ENCODE measurements at regions not wholly inside any gene's neighbourhood (a gene's known extent, or its start where the extent isn't known, plus 50 kb on each side); places are given as distances from the start of the nearest gene placed in this dataset.
A peak's percentile ranks its signal among the peaks of the same experiment; 100 is the strongest.

GRCh38 chr14:100381395-100382105 is 58.4 kb downstream of the SLC25A47 start:
- Histone ChIP-seq H3K9me3 (ENCODE audit: control insufficient read depth, insufficient read depth, low read length) (no peaks in the 10 kb centered on the region), H3K27me3 (ENCODE audit: control insufficient read depth, insufficient read depth, low read length) (no peaks in the 10 kb centered on the region), H3K4me1 (ENCODE audit: control insufficient read depth, insufficient read depth, low read length) (peaks cover 33% of the 10 kb centered on the region), H3K36me3 (ENCODE audit: control insufficient read depth, insufficient read depth, low read length) (peaks cover 33% of the 10 kb centered on the region), H3K4me3 (ENCODE audit: low read depth, low read length) (no peak overlapping the region), H3K27ac (ENCODE audit: low read depth, low read length) (no peak overlapping the region)
- WGBS (ENCODE audit: insufficient coverage): 49% methylated on average over 11 of the region's 11 CpGs
- no peak for DNase-seq (ENCODE audit: low read depth in 4 of 6, low spot score in 6 of 6)

- H3K27me3 ChIP-seq (ENCODE audit: control insufficient read depth, insufficient read depth, low read length): no peaks in the 10 kb centered on the region
- no peak overlapping the region for H3K27ac ChIP-seq (ENCODE audit: low read depth, low read length)
- WGBS (ENCODE audit: insufficient coverage): 85% methylated on average over 7 of the region's 7 CpGs
Observed at GRCh38 chr14:100382106-100382455, 58.9 kb downstream of the SLC25A47 start.

GRCh38 chr14:100383727-100384158 is 60.6 kb downstream of the SLC25A47 start:
- peaks cover 17% of the 10 kb centered on the region for H3K4me1 ChIP-seq (ENCODE audit: control insufficient read depth, insufficient read depth, low read length)
- DNase-seq (ENCODE audit: low read depth in 4 of 6, low spot score in 6 of 6): peak in 2 of 6 donors; percentile 78 to 83
- no peak overlapping the region for H3K4me3 ChIP-seq (ENCODE audit: low read depth, low read length)
- H3K9me3 ChIP-seq (ENCODE audit: control insufficient read depth, insufficient read depth, low read length): no peaks in the 10 kb centered on the region
- no peak overlapping the region for H3K27ac ChIP-seq (ENCODE audit: low read depth, low read length)
- no peaks in the 10 kb centered on the region for H3K27me3 ChIP-seq (ENCODE audit: control insufficient read depth, insufficient read depth, low read length)
- WGBS (ENCODE audit: insufficient coverage): 22% methylated on average over 10 of the region's 10 CpGs
- peaks cover 33% of the 10 kb centered on the region for H3K36me3 ChIP-seq (ENCODE audit: control insufficient read depth, insufficient read depth, low read length)

More at GRCh38 chr14:100382106-100382455, 58.9 kb downstream of the SLC25A47 start:
- H3K4me3 ChIP-seq (ENCODE audit: low read depth, low read length): no peak overlapping the region
- no peak for DNase-seq (ENCODE audit: low read depth in 4 of 6, low spot score in 6 of 6)
- H3K9me3 ChIP-seq (ENCODE audit: control insufficient read depth, insufficient read depth, low read length): no peaks in the 10 kb centered on the region
- H3K4me1 ChIP-seq (ENCODE audit: control insufficient read depth, insufficient read depth, low read length): peaks cover 29% of the 10 kb centered on the region
- peaks cover 33% of the 10 kb centered on the region for H3K36me3 ChIP-seq (ENCODE audit: control insufficient read depth, insufficient read depth, low read length)

- Histone ChIP-seq H3K36me3 (ENCODE audit: control insufficient read depth, insufficient read depth, low read length) (peaks cover 33% of the 10 kb centered on the region), H3K27ac (ENCODE audit: low read depth, low read length) (no peak overlapping the region), H3K4me3 (ENCODE audit: low read depth, low read length) (no peak overlapping the region), H3K9me3 (ENCODE audit: control insufficient read depth, insufficient read depth, low read length) (no peaks in the 10 kb centered on the region), H3K27me3 (ENCODE audit: control insufficient read depth, insufficient read depth, low read length) (no peaks in the 10 kb centered on the region), H3K4me1 (ENCODE audit: control insufficient read depth, insufficient read depth, low read length) (peaks cover 17% of the 10 kb centered on the region)
- WGBS (ENCODE audit: insufficient coverage): 84% methylated on average over 5 of the region's 5 CpGs
- DNase-seq (ENCODE audit: low read depth in 4 of 6, low spot score in 6 of 6): no peak
Observed at GRCh38 chr14:100384277-100384676, 61.1 kb downstream of the SLC25A47 start.

- DNase-seq (ENCODE audit: low read depth in 4 of 6, low spot score in 6 of 6): peak in 2 of 6 donors; percentile 80 to 92
- Histone ChIP-seq H3K4me1 (ENCODE audit: control insufficient read depth, insufficient read depth, low read length) (peaks cover 17% of the 10 kb centered on the region), H3K9me3 (ENCODE audit: control insufficient read depth, insufficient read depth, low read length) (no peaks in the 10 kb centered on the region), H3K27ac (ENCODE audit: low read depth, low read length) (peak overlapping the region; percentile 22), H3K4me3 (ENCODE audit: low read depth, low read length) (no peak overlapping the region), H3K36me3 (ENCODE audit: control insufficient read depth, insufficient read depth, low read length) (peaks cover 33% of the 10 kb centered on the region), H3K27me3 (ENCODE audit: control insufficient read depth, insufficient read depth, low read length) (no peaks in the 10 kb centered on the region)
- 63% methylated on average over 6 of the region's 16 CpGs for WGBS (ENCODE audit: insufficient coverage)
Observed at GRCh38 chr14:100384819-100385813, 62.0 kb downstream of the SLC25A47 start.

GRCh38 chr14:100386121-100386520 is 63.0 kb downstream of the SLC25A47 start:
- no peak for DNase-seq (ENCODE audit: low read depth in 4 of 6, low spot score in 6 of 6)
- no peak overlapping the region for H3K4me3 ChIP-seq (ENCODE audit: low read depth, low read length)
- peaks cover 24% of the 10 kb centered on the region for H3K4me1 ChIP-seq (ENCODE audit: control insufficient read depth, insufficient read depth, low read length)
- peak overlapping the region; percentile 22 for H3K27ac ChIP-seq (ENCODE audit: low read depth, low read length)
- H3K9me3 ChIP-seq (ENCODE audit: control insufficient read depth, insufficient read depth, low read length): no peaks in the 10 kb centered on the region
- no peaks in the 10 kb centered on the region for H3K27me3 ChIP-seq (ENCODE audit: control insufficient read depth, insufficient read depth, low read length)
- WGBS (ENCODE audit: insufficient coverage): no CpG with 5 or more reads among the region's 2 CpGs
- H3K36me3 ChIP-seq (ENCODE audit: control insufficient read depth, insufficient read depth, low read length): peaks cover 31% of the 10 kb centered on the region

- Histone ChIP-seq H3K27me3 (ENCODE audit: control insufficient read depth, insufficient read depth, low read length) (no peaks in the 10 kb centered on the region), H3K4me3 (ENCODE audit: low read depth, low read length) (no peak overlapping the region), H3K27ac (ENCODE audit: low read depth, low read length) (no peak overlapping the region), H3K36me3 (ENCODE audit: control insufficient read depth, insufficient read depth, low read length) (peaks cover 24% of the 10 kb centered on the region), H3K4me1 (ENCODE audit: control insufficient read depth, insufficient read depth, low read length) (peaks cover 27% of the 10 kb centered on the region), H3K9me3 (ENCODE audit: control insufficient read depth, insufficient read depth, low read length) (no peaks in the 10 kb centered on the region)
- 63% methylated on average over 1 of the region's 2 CpGs for WGBS (ENCODE audit: insufficient coverage)
- no peak for DNase-seq (ENCODE audit: low read depth in 4 of 6, low spot score in 6 of 6)
Observed at GRCh38 chr14:100386846-100387245, 63.7 kb downstream of the SLC25A47 start.

GRCh38 chr14:100387450-100387849 is 64.3 kb downstream of the SLC25A47 start:
- Histone ChIP-seq H3K4me1 (ENCODE audit: control insufficient read depth, insufficient read depth, low read length) (peaks cover 27% of the 10 kb centered on the region), H3K36me3 (ENCODE audit: control insufficient read depth, insufficient read depth, low read length) (peaks cover 18% of the 10 kb centered on the region), H3K9me3 (ENCODE audit: control insufficient read depth, insufficient read depth, low read length) (no peaks in the 10 kb centered on the region), H3K27me3 (ENCODE audit: control insufficient read depth, insufficient read depth, low read length) (no peaks in the 10 kb centered on the region), H3K4me3 (ENCODE audit: low read depth, low read length) (no peak overlapping the region), H3K27ac (ENCODE audit: low read depth, low read length) (no peak overlapping the region)
- 100% methylated on average over 3 of the region's 6 CpGs for WGBS (ENCODE audit: insufficient coverage)
- DNase-seq (ENCODE audit: low read depth in 4 of 6, low spot score in 6 of 6): no peak

GRCh38 chr14:100388103-100389054 is 65.2 kb downstream of the SLC25A47 start:
- Histone ChIP-seq H3K9me3 (ENCODE audit: control insufficient read depth, insufficient read depth, low read length) (no peaks in the 10 kb centered on the region), H3K27ac (ENCODE audit: low read depth, low read length) (no peak overlapping the region), H3K4me1 (ENCODE audit: control insufficient read depth, insufficient read depth, low read length) (peaks cover 26% of the 10 kb centered on the region), H3K4me3 (ENCODE audit: low read depth, low read length) (no peak overlapping the region), H3K27me3 (ENCODE audit: control insufficient read depth, insufficient read depth, low read length) (no peaks in the 10 kb centered on the region), H3K36me3 (ENCODE audit: control insufficient read depth, insufficient read depth, low read length) (peaks cover 11% of the 10 kb centered on the region)
- 87% methylated on average over 5 of the region's 18 CpGs for WGBS (ENCODE audit: insufficient coverage)
- DNase-seq (ENCODE audit: low read depth in 4 of 6, low spot score in 6 of 6): peak in 1 of 6 donors; percentile 66

Measured in spinal cord (tissue), 9 donors.